DND-41 (cell line): ENCODE measurements at regions not wholly inside any gene's neighbourhood (a gene's known extent, or its start where the extent isn't known, plus 50 kb on each side); places are given as distances from the start of the nearest gene placed in this dataset.
"Not testable (repeated sequence)": the region's sequence is repeated elsewhere in the genome, so short reads cannot be mapped to it uniquely, and the experiment has no call there.

Experiments
- ATAC-seq: fragments of 200-7000 bp; cut with Tn5 transposase; 3 replicates; pipeline ENCODE4 v1.9.1; 2021; ENCODE audit warnings: low read depth; ENCODE audit not compliant: insufficient read depth
- DNase-seq: peaks from one replicate; pipeline ENCODE4 v3.0.0-alpha.2; 2020
- H2AFZ ChIP-seq: 2 replicates; pipeline ENCODE4 v1.6.0; 2012; ENCODE audit warnings: low read depth, low read length
- H3K27ac ChIP-seq: 2 replicates; pipeline ENCODE4 v1.5.1; 2012; ENCODE audit warnings: low read length, inconsistent platforms
- H3K27me3 ChIP-seq: fragments of 200-600 bp; sonication (generic); 2 replicates; pipeline ENCODE4 v1.6.0; 2012; ENCODE audit warnings: low read length, mild to moderate bottlenecking, inconsistent platforms; ENCODE audit not compliant: insufficient read depth, poor library complexity
- H3K36me3 ChIP-seq: 2 replicates; pipeline ENCODE4 v1.5.1; 2012; ENCODE audit warnings: low read length, inconsistent platforms; ENCODE audit not compliant: insufficient read depth
- H3K4me1 ChIP-seq: 2 replicates; pipeline ENCODE4 v1.5.1; 2012; ENCODE audit warnings: mild to moderate bottlenecking, low read length; ENCODE audit not compliant: insufficient read depth
- H3K4me2 ChIP-seq: 2 replicates; pipeline ENCODE4 v1.6.0; 2012; ENCODE audit warnings: mild to moderate bottlenecking, moderate library complexity, low read length, inconsistent platforms; ENCODE audit not compliant: insufficient read depth
- H3K4me3 ChIP-seq, 2 experiments: fragments of 200-600 bp in 1 of 2; shearing (Covaris generic) in 1 of 2; 2 replicates each; pipeline ENCODE4 v1.5.1; 2012 to 2016; ENCODE audit warnings: inconsistent platforms in 2 of 2, low read length in 2 of 2, mild to moderate bottlenecking in 2 of 2, low read depth in 1 of 2, moderate library complexity in 1 of 2
- H3K79me2 ChIP-seq: 2 replicates; pipeline ENCODE4 v1.6.0; 2012; ENCODE audit warnings: low read length, inconsistent platforms; ENCODE audit not compliant: insufficient read depth
- H3K9ac ChIP-seq: 2 replicates; pipeline ENCODE4 v1.6.0; 2012; ENCODE audit warnings: low read depth, mild to moderate bottlenecking, inconsistent platforms, low read length, moderate library complexity
- H3K9me3 ChIP-seq: 2 replicates; pipeline ENCODE4 v1.5.1; 2012; ENCODE audit warnings: low read length, moderate library complexity, mild to moderate bottlenecking, inconsistent platforms; ENCODE audit not compliant: insufficient read depth, severe bottlenecking
- H4K20me1 ChIP-seq: 2 replicates; pipeline ENCODE4 v1.6.0; 2012; ENCODE audit warnings: low read length; ENCODE audit not compliant: insufficient read depth
- CTCF ChIP-seq: IDR thresholded peaks from 2 replicates; pipeline ENCODE4 v1.5.1; 2012; ENCODE audit warnings: borderline replicate concordance, low read length, moderate library complexity, mild to moderate bottlenecking; ENCODE audit not compliant: poor library complexity, severe bottlenecking; ENCODE audit errors: extremely low read depth
- EZH2 ChIP-seq: IDR thresholded peaks from 3 replicates; pipeline ENCODE4 v1.6.1; 2012; ENCODE audit warnings: borderline replicate concordance, low read depth, mild to moderate bottlenecking, moderate library complexity, low read length, inconsistent platforms; ENCODE audit not compliant: severe bottlenecking

GRCh38 chr7:94313926-94314325 is 80.8 kb upstream of the COL1A2 start:
- H2AFZ ChIP-seq: no peak overlapping the region
- H3K36me3 ChIP-seq: no peaks in the 10 kb centered on the region
- no peak overlapping the region for H3K27ac ChIP-seq
- no peak overlapping the region for H3K4me2 ChIP-seq
- no peak overlapping the region for H3K4me3 ChIP-seq
- DNase-seq (no peak), ATAC-seq (no peak)
- H4K20me1 ChIP-seq: no peaks in the 10 kb centered on the region
- H3K9ac ChIP-seq: no peak overlapping the region
- no peaks in the 10 kb centered on the region for H3K9me3 ChIP-seq
- TF ChIP-seq EZH2 (no peak), CTCF (no peak)
- no peaks in the 10 kb centered on the region for H3K4me1 ChIP-seq
- H3K79me2 ChIP-seq: no peaks in the 10 kb centered on the region
- H3K27me3 ChIP-seq: no peaks in the 10 kb centered on the region

GRCh38 chr7:94314413-94315410 is 80.0 kb upstream of the COL1A2 start:
- DNase-seq (no peak), ATAC-seq (no peak)
- H3K4me2 ChIP-seq: no peak overlapping the region
- no peaks in the 10 kb centered on the region for H4K20me1 ChIP-seq
- H3K79me2 ChIP-seq: no peaks in the 10 kb centered on the region
- H3K27me3 ChIP-seq: no peaks in the 10 kb centered on the region
- no peak overlapping the region for H3K9ac ChIP-seq
- H3K9me3 ChIP-seq: no peaks in the 10 kb centered on the region
- no peak overlapping the region for H3K27ac ChIP-seq
- TF ChIP-seq EZH2: no peak
- TF ChIP-seq CTCF: no peak
- no peaks in the 10 kb centered on the region for H3K4me1 ChIP-seq
- no peak overlapping the region for H2AFZ ChIP-seq
- H3K36me3 ChIP-seq: no peaks in the 10 kb centered on the region
- H3K4me3 ChIP-seq: no peak overlapping the region

GRCh38 chr7:94321138-94321537 is 73.6 kb upstream of the COL1A2 start:
- not testable (repeated sequence) for ATAC-seq, H3K4me1 ChIP-seq

GRCh38 chr7:94323844-94324243 is 70.9 kb upstream of the COL1A2 start:
- H3K27ac ChIP-seq: no peak overlapping the region
- H3K9ac ChIP-seq: no peak overlapping the region
- no peak overlapping the region for H3K4me3 ChIP-seq
- no peak overlapping the region for H3K4me2 ChIP-seq
- no peaks in the 10 kb centered on the region for H3K4me1 ChIP-seq
- no peak for DNase-seq
- no peak overlapping the region for H2AFZ ChIP-seq
- TF ChIP-seq EZH2 (no peak), CTCF (no peak)
- no peaks in the 10 kb centered on the region for H3K79me2 ChIP-seq
- ATAC-seq: no peak
- no peaks in the 10 kb centered on the region for H3K36me3 ChIP-seq
- H3K9me3 ChIP-seq: no peaks in the 10 kb centered on the region
- no peaks in the 10 kb centered on the region for H3K27me3 ChIP-seq
- H4K20me1 ChIP-seq: no peaks in the 10 kb centered on the region

More at GRCh38 chr7:94321138-94321537, 73.6 kb upstream of the COL1A2 start:
- H3K36me3 ChIP-seq, DNase-seq, H3K4me2 ChIP-seq, H3K79me2 ChIP-seq, H4K20me1 ChIP-seq, H3K9ac ChIP-seq, H3K27ac ChIP-seq, H3K9me3 ChIP-seq, H2AFZ ChIP-seq, H3K4me3 ChIP-seq, H3K27me3 ChIP-seq: not testable (repeated sequence)
